Pancreas (tissue), 10 donors: ENCODE measurements at regions not wholly inside any gene's neighbourhood (a gene's known extent, or its start where the extent isn't known, plus 50 kb on each side); places are given as distances from the start of the nearest gene placed in this dataset.

Experiments used
- ATAC-seq, 4 donors: fragments of 200-7000 bp; cut with Tn5 transposase; one replicate each; pipeline versions ENCODE4 v1.8.0 to v1.9.1; 2020; ENCODE audit warnings: mild to moderate bottlenecking in 4 of 4, moderate library complexity in 4 of 4
- DNase-seq, 6 donors: peaks; one replicate each; pipeline ENCODE4 v3.0.0-alpha.2; 2020
- FAIRE-seq: peaks from 2 replicates; lab custom pipeline; 2012; peaks lifted over from hg19 to GRCh38; lab: Jason Lieb, UNC
- H3K27ac ChIP-seq, 4 donors: fragments of 200-600 bp; sonication (generic); 1 replicate in 3 of 4; 2 replicates in 1 of 4; pipeline versions ENCODE4 v1.5.0 to v1.8.0; 2020
- H3K27me3 ChIP-seq, 4 donors: fragments of 200-600 bp; one replicate each; pipeline ENCODE4 v1.8.0; 2021
- H3K36me3 ChIP-seq, 3 donors: fragments of 200-600 bp; sonication (generic) in 1 of 3; one replicate each; pipeline versions ENCODE4 v1.5.0 to v1.8.0; 2020 to 2021
- H3K4me1 ChIP-seq, 3 donors: fragments of 200-600 bp; one replicate each; pipeline ENCODE4 v1.8.0; 2021
- H3K4me3 ChIP-seq, 4 donors: fragments of 200-600 bp; sonication (generic) in 2 of 4; one replicate each; pipeline versions ENCODE4 v1.5.0 to v1.8.0; 2020 to 2021
- H3K9me3 ChIP-seq, 4 donors: fragments of 200-600 bp; one replicate each; pipeline ENCODE4 v1.8.0; 2021
- WGBS, 2 donors: extraction: QIAGEN DNeasy Blood & Tissue Kit; methylation state at CpG; one replicate each; pipeline ENCODE4 v1.1.7; 2013; 5-methylcytosine and 5-hydroxymethylcytosine counted together
- intact Hi-C, 3 donors: fragments of 100-400 bp; cut with DNase I; formaldehyde crosslinking; loops; one replicate each; pipeline versions ENCODE4 v1.11.1 to v1.14.2; 2022
- TF ChIP-seq, protein P1 (sequence below), 4 donors: fragments of 200-600 bp; sonication (generic) in 3 of 4; IDR thresholded peaks; one replicate each; pipeline versions ENCODE4 v1.5.0 to v1.8.0; 2021; ENCODE audit warnings: antibody characterized with exemption in 4 of 4
- donor health status: healthy with polysubstance abuse.
- donor health status: DM: no; HTN: no; CAD: no; lungs with moderate emphysema.
- donor health status: DM: no; HTN: no; CAD: no.
- donor health status: control.
- donor health status: control.
- donor health status: Bipolar disorder and iron deficiency.
- donor health status: DM: yes; HTN: yes; CAD: no.
- donor health status: DM: no; HTN: no; CAD: no.
- donor health status: DM: no; HTN: no; CAD: no.
- donor health status: DM: yes; HTN: yes; CAD: no.

DNA sequence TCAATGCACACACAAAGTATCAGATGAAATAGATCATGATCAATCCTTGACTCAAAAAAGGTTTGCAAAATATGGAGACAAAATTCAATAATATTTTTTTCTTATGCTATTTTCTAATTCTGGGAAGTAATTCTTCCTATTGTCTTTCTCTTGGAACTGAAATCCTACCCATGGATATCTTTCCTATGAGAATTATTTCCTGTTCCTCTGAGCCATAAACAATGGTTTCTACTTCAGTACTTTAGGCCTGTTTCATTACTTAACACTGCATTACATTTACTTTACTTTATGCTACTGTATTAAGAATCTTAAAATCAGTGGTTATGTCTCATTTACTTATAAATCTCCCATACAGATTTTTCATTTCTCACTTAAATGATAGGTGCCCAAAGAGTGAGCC, 1025.4 kb upstream of the ACO1 start:
- no peak overlapping the region for H3K27ac ChIP-seq
- no peak for ATAC-seq
- DNase-seq, result no peak
- no peak for FAIRE-seq
- no peaks in the 10 kb centered on the region for H3K9me3 ChIP-seq
- H3K36me3 ChIP-seq, result no peaks in the 10 kb centered on the region
- no peaks in the 10 kb centered on the region for H3K27me3 ChIP-seq
- no peak overlapping the region for H3K4me3 ChIP-seq
- no peaks in the 10 kb centered on the region for H3K4me1 ChIP-seq
- intact Hi-C loops, result no loop called here
- TF ChIP-seq, protein P1, sequence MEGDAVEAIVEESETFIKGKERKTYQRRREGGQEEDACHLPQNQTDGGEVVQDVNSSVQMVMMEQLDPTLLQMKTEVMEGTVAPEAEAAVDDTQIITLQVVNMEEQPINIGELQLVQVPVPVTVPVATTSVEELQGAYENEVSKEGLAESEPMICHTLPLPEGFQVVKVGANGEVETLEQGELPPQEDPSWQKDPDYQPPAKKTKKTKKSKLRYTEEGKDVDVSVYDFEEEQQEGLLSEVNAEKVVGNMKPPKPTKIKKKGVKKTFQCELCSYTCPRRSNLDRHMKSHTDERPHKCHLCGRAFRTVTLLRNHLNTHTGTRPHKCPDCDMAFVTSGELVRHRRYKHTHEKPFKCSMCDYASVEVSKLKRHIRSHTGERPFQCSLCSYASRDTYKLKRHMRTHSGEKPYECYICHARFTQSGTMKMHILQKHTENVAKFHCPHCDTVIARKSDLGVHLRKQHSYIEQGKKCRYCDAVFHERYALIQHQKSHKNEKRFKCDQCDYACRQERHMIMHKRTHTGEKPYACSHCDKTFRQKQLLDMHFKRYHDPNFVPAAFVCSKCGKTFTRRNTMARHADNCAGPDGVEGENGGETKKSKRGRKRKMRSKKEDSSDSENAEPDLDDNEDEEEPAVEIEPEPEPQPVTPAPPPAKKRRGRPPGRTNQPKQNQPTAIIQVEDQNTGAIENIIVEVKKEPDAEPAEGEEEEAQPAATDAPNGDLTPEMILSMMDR (IDR thresholded peaks at IDR 0.05), result no peak

DNA sequence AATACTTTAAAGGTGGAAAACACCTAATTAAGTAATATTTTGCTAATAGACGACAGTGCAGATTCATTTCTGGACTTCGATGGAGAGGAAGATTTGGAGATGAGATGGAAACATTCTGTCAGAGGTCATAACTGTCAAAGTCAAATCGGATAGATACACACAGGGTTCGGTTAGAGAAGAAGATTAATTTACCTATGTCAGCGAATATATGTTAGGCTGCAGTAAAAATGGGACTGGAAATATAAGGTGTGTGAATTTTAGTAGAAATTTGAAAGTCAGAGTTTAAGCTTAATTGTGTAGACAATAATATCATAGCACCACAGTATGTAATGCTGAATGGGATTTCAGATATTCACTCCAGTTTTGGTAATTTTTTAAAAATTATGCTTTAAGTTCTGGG, 1020.3 kb upstream of the ACO1 start:
- 61 to 73% methylated on average over 5 of the region's 5 CpGs for WGBS, 2 donors

DNA sequence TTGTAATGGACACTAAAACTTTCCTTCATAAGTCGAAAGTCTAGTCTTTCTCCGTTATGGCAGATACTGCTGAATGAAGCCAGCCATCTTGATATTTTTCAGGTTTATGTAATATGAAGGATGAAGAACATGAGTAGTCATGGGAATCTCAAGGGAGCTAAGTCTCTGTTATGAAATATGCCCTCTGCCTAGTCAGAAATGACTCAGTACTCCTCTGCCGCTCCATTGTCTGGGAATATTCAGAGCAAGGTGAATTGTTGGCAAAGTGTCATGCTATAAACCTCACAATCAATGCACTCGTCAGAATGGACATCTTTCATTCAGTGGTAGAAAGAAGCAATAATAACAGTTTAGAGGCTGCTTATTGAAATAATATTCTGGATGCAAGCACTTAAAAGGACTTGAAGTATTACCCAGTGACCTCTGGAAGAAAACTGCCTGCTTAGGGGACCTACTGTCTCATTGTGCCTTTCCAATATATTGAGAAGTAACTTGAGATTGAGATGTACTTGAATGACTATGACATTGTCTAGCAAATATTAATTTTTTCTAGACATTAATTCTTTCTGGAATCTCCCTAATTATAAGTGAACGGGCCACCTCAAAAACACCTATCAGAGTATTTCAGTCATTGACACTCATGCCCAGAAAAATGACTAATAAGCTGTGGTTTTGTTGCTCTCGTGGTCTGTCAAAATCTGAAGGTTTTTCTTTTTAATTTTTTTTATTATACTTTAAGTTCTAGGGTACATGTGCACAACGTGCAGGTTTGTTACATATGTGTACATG, 1011.5 kb upstream of the ACO1 start:
- TF ChIP-seq, protein P1 (IDR thresholded peaks at IDR 0.05), result no peak
- Histone ChIP-seq H3K9me3 (no peaks in the 10 kb centered on the region), H3K27me3 (no peaks in the 10 kb centered on the region), H3K4me3 (no peak overlapping the region), H3K4me1 (no peaks in the 10 kb centered on the region), H3K27ac (no peak overlapping the region), H3K36me3 (no peaks in the 10 kb centered on the region)
- WGBS, 2 donors, result 61 to 71% methylated on average over 7 of the region's 7 CpGs
- FAIRE-seq (no peak), ATAC-seq (no peak), DNase-seq (no peak)
- intact Hi-C loops, result no loop called here

More for the DNA sequence above, 1020.3 kb upstream of the ACO1 start:
- TF ChIP-seq, protein P1 (IDR thresholded peaks at IDR 0.05), result no peak
- no peak overlapping the region for H3K27ac ChIP-seq
- no peaks in the 10 kb centered on the region for H3K36me3 ChIP-seq
- no peak for DNase-seq
- no peak overlapping the region for H3K4me3 ChIP-seq
- no peaks in the 10 kb centered on the region for H3K27me3 ChIP-seq
- intact Hi-C loops, result no loop called here
- no peaks in the 10 kb centered on the region for H3K9me3 ChIP-seq
- FAIRE-seq, result no peak
- no peak for ATAC-seq
- no peaks in the 10 kb centered on the region for H3K4me1 ChIP-seq

DNA sequence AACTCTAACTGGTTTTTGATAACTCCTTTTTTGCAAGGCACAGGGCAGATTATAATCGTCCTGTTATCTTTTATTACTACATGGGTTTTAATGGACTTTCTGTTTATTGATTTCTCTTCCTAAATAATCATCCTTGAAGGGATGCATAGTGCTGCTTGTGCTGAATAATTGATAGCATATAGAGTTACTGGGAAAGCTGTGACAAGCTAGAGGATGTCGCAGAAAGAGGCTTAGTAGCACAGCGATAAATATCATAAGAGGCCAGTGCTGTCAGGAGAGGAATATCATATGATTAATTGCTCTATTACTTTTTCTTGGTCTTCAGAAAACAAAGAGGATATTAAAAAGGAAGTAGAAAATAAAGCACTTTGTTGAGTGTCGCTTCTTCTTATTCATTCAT, 1007.1 kb upstream of the ACO1 start:
- no peak overlapping the region for H3K27ac ChIP-seq
- intact Hi-C loops, result no loop called here
- H3K27me3 ChIP-seq, result no peaks in the 10 kb centered on the region
- DNase-seq, result no peak
- TF ChIP-seq, protein P1 (IDR thresholded peaks at IDR 0.05), result no peak
- no peaks in the 10 kb centered on the region for H3K36me3 ChIP-seq
- no peak overlapping the region for H3K4me3 ChIP-seq
- FAIRE-seq, result no peak
- no peaks in the 10 kb centered on the region for H3K4me1 ChIP-seq
- WGBS, 2 donors, result 74 to 76% methylated on average over 4 of the region's 4 CpGs
- no peaks in the 10 kb centered on the region for H3K9me3 ChIP-seq
- ATAC-seq, result no peak

DNA sequence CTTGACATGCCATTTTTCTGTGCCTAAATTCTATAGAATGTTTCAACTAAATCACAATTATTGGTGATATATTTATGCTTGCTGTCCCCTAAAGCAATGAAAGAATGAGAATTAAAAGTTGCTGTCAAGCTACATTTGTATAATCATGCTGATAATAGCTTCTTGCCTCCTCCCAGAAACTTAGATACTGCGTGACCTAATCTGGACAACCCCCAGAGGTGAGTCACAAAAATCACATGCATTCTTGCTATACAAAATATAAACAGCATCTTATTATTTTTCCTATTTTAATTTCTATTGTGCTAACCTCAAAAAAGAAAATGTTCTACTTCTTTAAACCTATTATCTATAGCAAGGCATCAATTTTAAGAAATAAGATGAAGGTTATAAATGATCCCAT, 995.8 kb upstream of the ACO1 start:
- no peaks in the 10 kb centered on the region for H3K9me3 ChIP-seq
- TF ChIP-seq, protein P1 (IDR thresholded peaks at IDR 0.05), result no peak
- no peak for DNase-seq
- H3K4me1 ChIP-seq, result no peaks in the 10 kb centered on the region
- no peak overlapping the region for H3K27ac ChIP-seq
- H3K4me3 ChIP-seq, result no peak overlapping the region
- no peak for ATAC-seq
- intact Hi-C loops, result no loop called here
- no peaks in the 10 kb centered on the region for H3K27me3 ChIP-seq
- 41 to 47% methylated on average over 1 of the region's 1 CpG for whole genome bisulfite sequencing, 2 donors
- no peaks in the 10 kb centered on the region for H3K36me3 ChIP-seq
- no peak for FAIRE-seq
